ENCODE measurements at regions not wholly inside any gene's neighbourhood (a gene's known extent, or its start where the extent isn't known, plus 50 kb on each side); places are given as distances from the start of the nearest gene placed in this dataset.

DNA sequence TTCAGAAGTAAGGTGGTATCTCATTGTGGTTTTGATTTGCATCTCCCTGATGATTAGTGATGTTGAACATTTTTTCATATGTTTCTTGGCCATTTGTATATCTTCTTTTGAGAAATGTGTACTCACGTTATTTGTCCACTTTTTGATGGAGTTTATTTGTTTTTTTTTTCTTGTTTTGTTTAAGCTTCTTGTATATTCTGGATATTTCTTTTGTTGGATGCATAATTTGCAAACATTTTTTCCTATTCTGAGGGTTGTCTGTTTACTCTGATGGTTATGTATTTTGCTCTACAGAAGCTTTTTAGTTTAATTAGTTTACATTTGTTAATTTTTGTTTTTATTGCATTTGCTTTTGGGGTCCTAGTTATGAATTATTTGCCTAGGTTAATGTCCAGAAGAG is 927.4 kb upstream of the LRFN5 start:
- TF ChIP-seq, protein P1, sequence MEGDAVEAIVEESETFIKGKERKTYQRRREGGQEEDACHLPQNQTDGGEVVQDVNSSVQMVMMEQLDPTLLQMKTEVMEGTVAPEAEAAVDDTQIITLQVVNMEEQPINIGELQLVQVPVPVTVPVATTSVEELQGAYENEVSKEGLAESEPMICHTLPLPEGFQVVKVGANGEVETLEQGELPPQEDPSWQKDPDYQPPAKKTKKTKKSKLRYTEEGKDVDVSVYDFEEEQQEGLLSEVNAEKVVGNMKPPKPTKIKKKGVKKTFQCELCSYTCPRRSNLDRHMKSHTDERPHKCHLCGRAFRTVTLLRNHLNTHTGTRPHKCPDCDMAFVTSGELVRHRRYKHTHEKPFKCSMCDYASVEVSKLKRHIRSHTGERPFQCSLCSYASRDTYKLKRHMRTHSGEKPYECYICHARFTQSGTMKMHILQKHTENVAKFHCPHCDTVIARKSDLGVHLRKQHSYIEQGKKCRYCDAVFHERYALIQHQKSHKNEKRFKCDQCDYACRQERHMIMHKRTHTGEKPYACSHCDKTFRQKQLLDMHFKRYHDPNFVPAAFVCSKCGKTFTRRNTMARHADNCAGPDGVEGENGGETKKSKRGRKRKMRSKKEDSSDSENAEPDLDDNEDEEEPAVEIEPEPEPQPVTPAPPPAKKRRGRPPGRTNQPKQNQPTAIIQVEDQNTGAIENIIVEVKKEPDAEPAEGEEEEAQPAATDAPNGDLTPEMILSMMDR (conservative IDR thresholded peaks at IDR 0.05 in 1 of 2, IDR thresholded peaks at IDR 0.05 in 1 of 2; ENCODE audit: low read depth in 1 of 2, low read length in 2 of 2) = no peak
- no peak for TF ChIP-seq EZH2 (IDR thresholded peaks at IDR 0.05; ENCODE audit: low read length, missing control alignments)

Measured in fibroblast of lung (primary cell).